Aorta (tissue), 5 donors: ENCODE measurements at regions not wholly inside any gene's neighbourhood (a gene's known extent, or its start where the extent isn't known, plus 50 kb on each side); places are given as distances from the start of the nearest gene placed in this dataset.

Experiments used
- ATAC-seq: fragments of 200-7000 bp; cut with Tn5 transposase; one replicate; pipeline ENCODE4 v1.9.1; 2022; ENCODE audit warnings: moderate library complexity; ENCODE audit not compliant: low FRiP score
- DNase-seq, 2 donors: peaks; one replicate each; pipeline ENCODE4 v3.0.0-alpha.2; 2020
- H3K27ac ChIP-seq, 2 donors: one replicate each; pipeline ENCODE4 v1.5.1; 2013; ENCODE audit warnings: low read length in 2 of 2, mild to moderate bottlenecking in 2 of 2, moderate library complexity in 2 of 2, control low read depth in 1 of 2, inconsistent platforms in 1 of 2, low read depth in 1 of 2
- H3K27me3 ChIP-seq, 2 donors: one replicate each; pipeline ENCODE4 v1.6.1; 2013; ENCODE audit warnings: control low read depth in 1 of 2, low read length in 1 of 2, mild to moderate bottlenecking in 1 of 2, moderate library complexity in 1 of 2; ENCODE audit not compliant: insufficient read depth in 2 of 2, control insufficient read depth in 1 of 2
- H3K36me3 ChIP-seq, 2 donors: one replicate each; pipeline ENCODE4 v1.6.1; 2013; ENCODE audit warnings: control low read depth in 1 of 2, low read length in 1 of 2, mild to moderate bottlenecking in 1 of 2; ENCODE audit not compliant: insufficient read depth in 2 of 2, control insufficient read depth in 1 of 2
- H3K4me1 ChIP-seq, 2 donors: one replicate each; pipeline ENCODE4 v1.6.1; 2013; ENCODE audit warnings: low read length in 2 of 2, control low read depth in 1 of 2, mild to moderate bottlenecking in 1 of 2, moderate library complexity in 1 of 2; ENCODE audit not compliant: insufficient read depth in 2 of 2, control insufficient read depth in 1 of 2
- H3K4me3 ChIP-seq, 2 donors: one replicate each; pipeline ENCODE4 v1.5.1; 2013; ENCODE audit warnings: low read length in 2 of 2, control low read depth in 1 of 2, mild to moderate bottlenecking in 1 of 2
- H3K9me3 ChIP-seq: one replicate; pipeline ENCODE4 v1.6.1; 2013; ENCODE audit warnings: mild to moderate bottlenecking, low read length; ENCODE audit not compliant: control insufficient read depth
- WGBS, 2 donors: extraction: QIAGEN DNeasy Blood & Tissue Kit; methylation state at CpG; one replicate each; pipeline ENCODE4 v1.1.7; 2013; 5-methylcytosine and 5-hydroxymethylcytosine counted together
- intact Hi-C, 2 donors: fragments of 100-400 bp; cut with DNase I; formaldehyde crosslinking; loops; one replicate each; pipeline versions ENCODE4 v1.14.2 to v1.15.0; 2022
- donor health status: healthy with polysubstance abuse.
- donor health status: Bipolar disorder and iron deficiency.
- donor health status: DM: no; HTN: no; CAD: no.
- donor health status: DM: no; HTN: no; CAD: no.
- donor health status: DM: yes; HTN: yes; CAD: no.

- no peaks in the 10 kb centered on the region for H3K27me3 ChIP-seq
- DNase-seq (peak in 1 of 2 donors; percentile 71), ATAC-seq (peak; percentile 30)
- no peak overlapping the region for H3K4me3 ChIP-seq
- no peaks in the 10 kb centered on the region for H3K36me3 ChIP-seq
- no peak overlapping the region for H3K27ac ChIP-seq
- H3K4me1 ChIP-seq: no peaks in the 10 kb centered on the region
- WGBS, 2 donors: 82 to 86% methylated on average over 12 of the region's 12 CpGs
- H3K9me3 ChIP-seq: no peaks in the 10 kb centered on the region
- intact Hi-C loops: no loop called here
Measured at GRCh38 chr2:128638341-128639119, 319.9 kb upstream of the HS6ST1 start.

DNA sequence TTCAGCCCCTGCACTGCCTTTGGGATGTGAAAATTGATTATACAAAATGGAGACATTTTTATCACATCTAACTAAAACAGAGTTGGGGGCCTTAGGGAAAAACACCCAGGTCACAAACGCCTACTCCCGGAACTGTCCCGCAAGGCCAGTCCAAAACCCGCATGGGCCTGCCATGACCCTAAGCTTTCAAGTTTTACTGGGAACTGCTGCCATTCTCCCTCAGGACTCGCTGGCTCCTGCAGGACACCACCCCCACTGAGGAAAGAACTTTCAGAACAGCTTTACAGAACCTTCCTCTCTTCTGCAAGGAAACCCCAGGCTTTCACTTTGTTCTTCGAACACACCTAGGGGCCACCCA is 320.4 kb upstream of the HS6ST1 start:
- intact Hi-C loops: no loop called here
- ATAC-seq: no peak
- Histone ChIP-seq H3K4me3 (no peak overlapping the region), H3K27ac (no peak overlapping the region), H3K27me3 (no peaks in the 10 kb centered on the region), H3K9me3 (no peaks in the 10 kb centered on the region), H3K4me1 (no peaks in the 10 kb centered on the region), H3K36me3 (no peaks in the 10 kb centered on the region)
- WGBS, 2 donors: 95 to 98% methylated on average over 6 of the region's 6 CpGs
- peak in 1 of 2 donors; percentile 16 for DNase-seq

GRCh38 chr2:128639693-128640092 is 321.0 kb upstream of the HS6ST1 start:
- Histone ChIP-seq H3K4me1 (no peaks in the 10 kb centered on the region), H3K27me3 (no peaks in the 10 kb centered on the region), H3K27ac (no peak overlapping the region), H3K9me3 (no peaks in the 10 kb centered on the region), H3K36me3 (no peaks in the 10 kb centered on the region), H3K4me3 (no peak overlapping the region)
- intact Hi-C loops: no loop called here
- WGBS, 2 donors: 96% methylated on average over 11 of the region's 11 CpGs
- ATAC-seq: no peak
- peak in 1 of 2 donors; percentile 61 for DNase-seq

GRCh38 chr2:128640166-128640844 is 321.6 kb upstream of the HS6ST1 start:
- H3K9me3 ChIP-seq: no peaks in the 10 kb centered on the region
- 93 to 96% methylated on average over 4 of the region's 4 CpGs for WGBS, 2 donors
- ATAC-seq: no peak

DNA sequence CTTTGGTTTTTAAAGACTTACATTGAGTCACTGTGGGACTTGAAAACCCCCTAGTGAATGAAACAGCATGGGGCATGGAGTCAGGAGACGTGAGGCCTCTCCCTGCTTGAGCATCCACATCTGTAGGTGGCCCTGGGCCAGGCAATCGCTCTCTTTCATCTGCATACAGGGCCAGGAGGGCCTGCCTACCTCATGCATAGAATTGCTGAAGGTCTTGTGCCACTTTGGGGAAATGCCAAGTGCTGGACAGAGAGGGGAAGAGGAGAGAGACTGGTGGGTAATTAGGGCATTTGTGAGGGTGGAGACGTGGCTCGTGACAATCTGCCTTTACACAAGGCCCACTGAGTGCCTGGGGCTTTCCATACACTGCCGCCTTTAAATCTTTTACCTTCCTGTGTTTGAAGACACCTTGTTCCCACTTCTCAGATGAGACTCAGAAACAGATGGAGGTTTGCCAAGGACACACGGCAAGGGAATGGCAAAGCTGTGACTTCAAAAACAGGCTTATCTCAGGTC is 322.2 kb upstream of the HS6ST1 start:
- 86 to 87% methylated on average over 6 of the region's 6 CpGs for WGBS, 2 donors
- no peak overlapping the region for H3K4me3 ChIP-seq
- intact Hi-C loops: no loop called here

More at GRCh38 chr2:128640166-128640844, 321.6 kb upstream of the HS6ST1 start:
- intact Hi-C loops: no loop called here
- peak in 1 of 2 donors; percentile 28 for DNase-seq
- no peak overlapping the region for H3K4me3 ChIP-seq
- no peaks in the 10 kb centered on the region for H3K4me1 ChIP-seq
- no peaks in the 10 kb centered on the region for H3K27me3 ChIP-seq
- no peaks in the 10 kb centered on the region for H3K36me3 ChIP-seq
- no peak overlapping the region for H3K27ac ChIP-seq

GRCh38 chr2:128641421-128642080 is 322.9 kb upstream of the HS6ST1 start:
- Histone ChIP-seq H3K36me3 (no peaks in the 10 kb centered on the region), H3K27me3 (no peaks in the 10 kb centered on the region), H3K4me1 (no peaks in the 10 kb centered on the region), H3K4me3 (no peak overlapping the region), H3K27ac (no peak overlapping the region), H3K9me3 (no peaks in the 10 kb centered on the region)
- DNase-seq (peak; percentile 18 to 51), ATAC-seq (no peak)
- WGBS, 2 donors: 92 to 93% methylated on average over 11 of the region's 11 CpGs
- intact Hi-C loops: no loop called here

More for the DNA sequence above, 322.2 kb upstream of the HS6ST1 start:
- no peaks in the 10 kb centered on the region for H3K27me3 ChIP-seq
- no peak for ATAC-seq
- DNase-seq: peak in 1 of 2 donors; percentile 13
- no peaks in the 10 kb centered on the region for H3K36me3 ChIP-seq
- no peaks in the 10 kb centered on the region for H3K4me1 ChIP-seq
- H3K27ac ChIP-seq: no peak overlapping the region
- H3K9me3 ChIP-seq: no peaks in the 10 kb centered on the region

GRCh38 chr2:128642316-128642715 is 323.6 kb upstream of the HS6ST1 start:
- H3K9me3 ChIP-seq: no peaks in the 10 kb centered on the region
- no peaks in the 10 kb centered on the region for H3K36me3 ChIP-seq
- 86 to 91% methylated on average over 5 of the region's 5 CpGs for WGBS, 2 donors
- no peaks in the 10 kb centered on the region for H3K27me3 ChIP-seq
- H3K27ac ChIP-seq: no peak overlapping the region
- no peak for ATAC-seq
- no peak overlapping the region for H3K4me3 ChIP-seq
- peak in 1 of 2 donors; percentile 64 for DNase-seq
- intact Hi-C loops: no loop called here
- no peaks in the 10 kb centered on the region for H3K4me1 ChIP-seq

GRCh38 chr2:128642821-128643220 is 324.2 kb upstream of the HS6ST1 start:
- Histone ChIP-seq H3K4me3 (no peak overlapping the region), H3K27me3 (no peaks in the 10 kb centered on the region), H3K4me1 (no peaks in the 10 kb centered on the region), H3K27ac (no peak overlapping the region), H3K9me3 (no peaks in the 10 kb centered on the region), H3K36me3 (no peaks in the 10 kb centered on the region)
- ATAC-seq (no peak), DNase-seq (peak in 1 of 2 donors; percentile 6)
- WGBS, 2 donors: 89 to 96% methylated on average over 5 of the region's 5 CpGs
- intact Hi-C loops: no loop called here
